ELF-1 (cell line): ENCODE measurements at regions not wholly inside any gene's neighbourhood (a gene's known extent, or its start where the extent isn't known, plus 50 kb on each side); places are given as distances from the start of the nearest gene placed in this dataset.

Experiments
- DNase-seq: peaks from one replicate; pipeline ENCODE4 v3.0.0-alpha.2; 2016; ENCODE audit warnings: low read depth, low spot score

- DNase-seq = no peak
Measured at GRCh38 chr12:45587012-45587411, 142.5 kb upstream of the ARID2 start.

- DNase-seq = no peak
Measured at GRCh38 chr12:45587877-45588533, 141.5 kb upstream of the ARID2 start.

GRCh38 chr12:45590646-45591045 is 138.9 kb upstream of the ARID2 start:
- no peak for DNase-seq

GRCh38 chr12:45591635-45592034 is 137.9 kb upstream of the ARID2 start:
- DNase-seq = no peak

- DNase-seq = no peak
Measured at GRCh38 chr12:45596366-45596765, 133.1 kb upstream of the ARID2 start.

GRCh38 chr12:45598336-45598735 is 131.2 kb upstream of the ARID2 start:
- DNase-seq = no peak

- DNase-seq = no peak
Measured at GRCh38 chr12:45598761-45599160, 130.7 kb upstream of the ARID2 start.

GRCh38 chr12:45599196-45599595 is 130.3 kb upstream of the ARID2 start:
- no peak for DNase-seq

- no peak for DNase-seq
Measured at GRCh38 chr12:45601390-45601789, 128.1 kb upstream of the ARID2 start.

- DNase-seq = peak; percentile 12
Measured at GRCh38 chr12:45601888-45602287, 127.6 kb upstream of the ARID2 start.

- DNase-seq = no peak
Measured at GRCh38 chr12:45605624-45606023, 123.9 kb upstream of the ARID2 start.

GRCh38 chr12:45611061-45611460 is 118.4 kb upstream of the ARID2 start:
- peak; percentile 4 for DNase-seq

- DNase-seq = no peak
Measured at GRCh38 chr12:45611495-45611894, 118.0 kb upstream of the ARID2 start.

- DNase-seq = no peak
Measured at GRCh38 chr12:45612044-45612794, 117.3 kb upstream of the ARID2 start.

- DNase-seq = no peak
Measured at GRCh38 chr12:45613296-45613695, 116.2 kb upstream of the ARID2 start.

- no peak for DNase-seq
Measured at GRCh38 chr12:45613855-45614254, 115.7 kb upstream of the ARID2 start.

GRCh38 chr12:45615268-45615667 is 114.2 kb upstream of the ARID2 start:
- no peak for DNase-seq

- no peak for DNase-seq
Measured at GRCh38 chr12:45619736-45620135, 109.8 kb upstream of the ARID2 start.

GRCh38 chr12:45621703-45622102 is 107.8 kb upstream of the ARID2 start:
- no peak for DNase-seq

- no peak for DNase-seq
Measured at GRCh38 chr12:45622210-45622937, 107.1 kb upstream of the ARID2 start.

GRCh38 chr12:45623221-45623620 is 106.3 kb upstream of the ARID2 start:
- DNase-seq = no peak

GRCh38 chr12:45623940-45624339 is 105.6 kb upstream of the ARID2 start:
- no peak for DNase-seq

GRCh38 chr12:45626965-45627364 is 102.5 kb upstream of the ARID2 start:
- DNase-seq = no peak
